ENCODE measurements at regions not wholly inside any gene's neighbourhood (a gene's known extent, or its start where the extent isn't known, plus 50 kb on each side); places are given as distances from the start of the nearest gene placed in this dataset.

- H3K4me1 Mint-ChIP-seq (ENCODE audit: low read depth) = no peaks in the 10 kb centered on the region
Measured at GRCh38 chr10:128465697-128466096, 339.5 kb upstream of the MKI67 start.

DNA sequence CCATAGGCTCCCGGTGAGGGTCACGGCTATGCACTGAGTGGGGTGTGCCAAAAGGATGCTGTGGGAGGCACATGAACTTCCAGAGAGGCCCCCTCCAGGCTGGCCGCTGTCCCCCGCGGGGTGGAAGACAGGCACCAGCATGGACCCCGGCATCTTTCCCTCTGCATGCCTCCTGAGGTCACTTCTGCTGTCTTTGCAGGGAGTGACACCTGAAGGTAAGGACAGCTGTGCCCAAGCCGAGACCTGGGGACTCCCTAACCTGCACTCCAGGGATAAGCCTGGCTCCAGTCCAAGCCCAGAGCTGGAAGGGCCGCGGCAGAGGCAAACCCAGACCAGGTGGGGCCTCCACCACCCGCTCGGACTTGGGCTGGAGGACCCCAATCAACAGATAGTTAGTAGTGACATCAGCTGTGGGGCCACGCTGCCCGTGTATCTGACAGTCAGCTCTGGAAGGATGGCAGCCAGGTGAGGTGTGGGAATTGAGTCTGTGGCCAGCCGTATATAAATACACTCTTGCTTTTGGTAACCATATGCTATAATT lies 340.7 kb upstream of the MKI67 start:
- no peak for DNase-seq
- Mint-ChIP-seq H3K9me3 (peaks cover 3% of the 10 kb centered on the region), H3K27ac (no peak overlapping the region), H3K4me1 (ENCODE audit: low read depth) (no peaks in the 10 kb centered on the region), H3K36me3 (ENCODE audit: low read depth) (no peaks in the 10 kb centered on the region), H3K4me3 (no peak overlapping the region), H3K27me3 (peaks cover 9% of the 10 kb centered on the region)

More at GRCh38 chr10:128465697-128466096, 339.5 kb upstream of the MKI67 start:
- Mint-ChIP-seq H3K27me3 (peaks cover 13% of the 10 kb centered on the region), H3K9me3 (peaks cover 3% of the 10 kb centered on the region), H3K4me3 (no peak overlapping the region), H3K36me3 (ENCODE audit: low read depth) (no peaks in the 10 kb centered on the region), H3K27ac (no peak overlapping the region)
- DNase-seq = no peak

GRCh38 chr10:128468462-128468861 lies 342.2 kb upstream of the MKI67 start:
- Mint-ChIP-seq H3K4me1 (ENCODE audit: low read depth) (no peaks in the 10 kb centered on the region), H3K27ac (no peak overlapping the region), H3K36me3 (ENCODE audit: low read depth) (no peaks in the 10 kb centered on the region), H3K4me3 (no peak overlapping the region), H3K27me3 (peaks cover 6% of the 10 kb centered on the region), H3K9me3 (peaks cover 3% of the 10 kb centered on the region)
- DNase-seq = no peak

DNA sequence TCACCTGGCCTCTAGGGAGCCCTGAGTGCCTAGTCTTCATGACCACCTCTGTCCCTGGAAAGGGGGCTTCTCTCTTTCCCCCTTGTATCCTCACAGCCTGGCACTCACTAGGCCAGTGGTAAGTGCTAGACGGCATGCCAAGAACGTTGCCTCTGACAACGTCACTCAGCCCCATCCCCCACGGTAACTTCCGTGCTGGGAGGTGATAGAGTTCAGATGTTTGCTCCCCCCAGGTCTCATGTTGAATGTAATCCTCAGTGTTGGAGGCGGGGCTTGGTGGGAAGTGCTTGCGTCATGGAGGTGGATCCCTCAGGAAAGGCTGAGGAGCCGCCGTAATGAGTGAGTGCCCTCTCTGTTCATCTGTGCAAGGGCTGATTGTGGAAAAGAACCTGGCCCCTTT lies 343.3 kb upstream of the MKI67 start:
- Mint-ChIP-seq H3K27me3 (peaks cover 5% of the 10 kb centered on the region), H3K9me3 (peaks cover 2% of the 10 kb centered on the region), H3K36me3 (ENCODE audit: low read depth) (no peaks in the 10 kb centered on the region), H3K4me3 (no peak overlapping the region), H3K4me1 (ENCODE audit: low read depth) (no peaks in the 10 kb centered on the region), H3K27ac (no peak overlapping the region)
- no peak for DNase-seq

DNA sequence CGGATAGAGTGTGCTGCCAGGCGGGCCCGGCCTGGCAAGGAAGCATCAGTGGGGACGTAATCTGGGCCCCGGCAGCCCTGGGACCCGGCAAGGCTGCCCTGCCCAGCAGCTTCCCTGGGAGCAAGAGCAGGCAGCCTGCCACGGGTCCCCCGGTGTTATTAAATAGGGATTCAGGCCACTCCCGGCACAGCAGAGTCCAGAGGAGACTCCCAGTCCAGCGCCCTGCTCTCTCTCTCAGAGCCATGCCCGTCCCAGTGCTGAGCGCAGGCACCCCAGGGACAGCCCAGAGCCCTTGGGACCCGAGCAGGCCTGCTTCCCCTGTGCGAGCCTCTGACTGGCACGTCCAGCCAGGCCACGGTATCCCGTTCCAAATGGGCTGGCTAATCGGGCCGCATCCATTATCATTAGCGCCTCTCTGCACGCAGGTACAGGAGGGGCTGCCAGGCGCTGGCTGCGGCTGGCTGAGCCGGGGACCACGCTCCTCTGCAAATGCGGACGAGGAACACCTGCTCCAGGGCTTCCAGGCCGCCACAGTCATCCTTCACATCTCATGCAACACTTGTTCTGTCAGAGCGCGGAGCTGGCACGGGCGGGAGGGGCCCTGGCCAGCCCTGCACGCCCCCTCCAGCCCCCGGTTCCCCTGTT lies 344.2 kb upstream of the MKI67 start:
- Mint-ChIP-seq H3K27ac (no peak overlapping the region), H3K36me3 (ENCODE audit: low read depth) (no peaks in the 10 kb centered on the region), H3K4me1 (ENCODE audit: low read depth) (no peaks in the 10 kb centered on the region), H3K4me3 (no peak overlapping the region), H3K27me3 (peaks cover 2% of the 10 kb centered on the region), H3K9me3 (no peaks in the 10 kb centered on the region)
- no peak for DNase-seq

DNA sequence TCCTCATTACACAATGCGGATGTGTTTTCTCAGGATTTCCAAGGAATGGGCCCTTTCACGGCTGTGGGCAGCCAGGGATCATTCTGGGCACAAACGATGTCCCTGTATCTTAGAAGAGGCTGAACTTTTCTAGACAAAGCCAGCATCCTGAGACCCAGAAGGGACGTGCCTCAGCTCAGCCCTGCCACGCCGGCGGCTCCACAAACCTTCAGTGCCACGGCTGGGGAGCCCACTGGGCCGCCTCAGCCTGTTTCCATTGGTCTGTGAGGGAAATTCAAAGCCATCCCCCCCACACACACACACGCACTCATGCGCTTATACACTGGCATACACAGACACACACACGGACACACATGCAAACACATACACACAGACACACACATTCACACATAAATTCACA lies 344.9 kb upstream of the MKI67 start:
- no peaks in the 10 kb centered on the region for H3K36me3 Mint-ChIP-seq (ENCODE audit: low read depth)
- no peak for DNase-seq
- no peaks in the 10 kb centered on the region for H3K4me1 Mint-ChIP-seq (ENCODE audit: low read depth)
- no peak overlapping the region for H3K4me3 Mint-ChIP-seq
- no peak overlapping the region for H3K27ac Mint-ChIP-seq
- no peaks in the 10 kb centered on the region for H3K9me3 Mint-ChIP-seq
- peaks cover 2% of the 10 kb centered on the region for H3K27me3 Mint-ChIP-seq

DNA sequence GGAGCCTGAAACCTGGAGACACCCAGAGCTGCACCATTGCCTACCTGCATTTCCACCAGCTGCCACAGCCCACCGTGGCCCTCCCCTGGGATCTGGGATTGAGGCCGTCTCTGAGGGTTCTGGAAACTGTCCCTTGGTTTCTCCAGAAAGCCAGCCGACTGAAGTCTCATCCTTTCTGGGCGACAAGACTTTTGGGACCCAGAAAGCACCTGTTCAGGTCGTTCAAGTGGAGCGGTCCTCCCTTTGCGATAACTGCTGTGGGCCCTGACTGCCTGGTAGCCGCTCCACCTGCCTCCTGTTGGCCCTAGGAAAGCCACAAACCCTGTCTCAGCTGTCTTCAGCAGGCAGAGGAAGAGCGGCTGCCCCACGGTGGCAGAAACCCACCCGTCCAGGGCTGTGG lies 346.0 kb upstream of the MKI67 start:
- no peak for DNase-seq
- H3K4me1 Mint-ChIP-seq (ENCODE audit: low read depth) = no peaks in the 10 kb centered on the region
- H3K27me3 Mint-ChIP-seq = no peaks in the 10 kb centered on the region
- H3K27ac Mint-ChIP-seq = no peak overlapping the region
- H3K36me3 Mint-ChIP-seq (ENCODE audit: low read depth) = no peaks in the 10 kb centered on the region
- H3K9me3 Mint-ChIP-seq = no peaks in the 10 kb centered on the region
- no peak overlapping the region for H3K4me3 Mint-ChIP-seq

- no peak overlapping the region for H3K4me3 Mint-ChIP-seq
- no peak for DNase-seq
- H3K27me3 Mint-ChIP-seq = no peaks in the 10 kb centered on the region
- no peak overlapping the region for H3K27ac Mint-ChIP-seq
- H3K9me3 Mint-ChIP-seq = no peaks in the 10 kb centered on the region
- no peaks in the 10 kb centered on the region for H3K36me3 Mint-ChIP-seq (ENCODE audit: low read depth)
- H3K4me1 Mint-ChIP-seq (ENCODE audit: low read depth) = no peaks in the 10 kb centered on the region
Measured at GRCh38 chr10:128473396-128473795, 347.2 kb upstream of the MKI67 start.

DNA sequence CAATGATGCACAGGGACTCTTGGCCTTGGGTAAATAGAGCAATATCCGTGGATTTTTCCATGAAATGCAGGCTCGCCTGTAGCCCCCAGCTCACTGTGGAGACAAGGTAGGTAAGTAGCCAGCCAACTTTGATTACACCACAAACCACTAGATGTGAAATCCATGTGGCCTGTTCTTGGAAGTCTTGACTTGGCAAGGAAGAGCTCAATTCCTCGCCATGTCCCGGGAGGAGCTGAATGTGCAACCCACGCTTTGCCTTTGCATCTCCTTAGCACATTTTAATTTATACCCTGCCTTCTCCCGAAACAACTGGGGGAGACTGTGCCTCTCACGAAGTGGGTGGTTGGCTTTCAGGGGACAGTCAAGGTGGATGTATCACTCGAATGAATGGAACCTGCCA lies 347.7 kb upstream of the MKI67 start:
- Mint-ChIP-seq H3K27ac (no peak overlapping the region), H3K9me3 (no peaks in the 10 kb centered on the region), H3K27me3 (no peaks in the 10 kb centered on the region), H3K4me1 (ENCODE audit: low read depth) (no peaks in the 10 kb centered on the region), H3K4me3 (no peak overlapping the region), H3K36me3 (ENCODE audit: low read depth) (no peaks in the 10 kb centered on the region)
- no peak for DNase-seq

GRCh38 chr10:128474571-128474970 lies 348.3 kb upstream of the MKI67 start:
- Mint-ChIP-seq H3K9me3 (no peaks in the 10 kb centered on the region), H3K27ac (no peak overlapping the region), H3K27me3 (no peaks in the 10 kb centered on the region), H3K4me3 (no peak overlapping the region), H3K36me3 (ENCODE audit: low read depth) (no peaks in the 10 kb centered on the region), H3K4me1 (ENCODE audit: low read depth) (no peaks in the 10 kb centered on the region)
- no peak for DNase-seq

DNA sequence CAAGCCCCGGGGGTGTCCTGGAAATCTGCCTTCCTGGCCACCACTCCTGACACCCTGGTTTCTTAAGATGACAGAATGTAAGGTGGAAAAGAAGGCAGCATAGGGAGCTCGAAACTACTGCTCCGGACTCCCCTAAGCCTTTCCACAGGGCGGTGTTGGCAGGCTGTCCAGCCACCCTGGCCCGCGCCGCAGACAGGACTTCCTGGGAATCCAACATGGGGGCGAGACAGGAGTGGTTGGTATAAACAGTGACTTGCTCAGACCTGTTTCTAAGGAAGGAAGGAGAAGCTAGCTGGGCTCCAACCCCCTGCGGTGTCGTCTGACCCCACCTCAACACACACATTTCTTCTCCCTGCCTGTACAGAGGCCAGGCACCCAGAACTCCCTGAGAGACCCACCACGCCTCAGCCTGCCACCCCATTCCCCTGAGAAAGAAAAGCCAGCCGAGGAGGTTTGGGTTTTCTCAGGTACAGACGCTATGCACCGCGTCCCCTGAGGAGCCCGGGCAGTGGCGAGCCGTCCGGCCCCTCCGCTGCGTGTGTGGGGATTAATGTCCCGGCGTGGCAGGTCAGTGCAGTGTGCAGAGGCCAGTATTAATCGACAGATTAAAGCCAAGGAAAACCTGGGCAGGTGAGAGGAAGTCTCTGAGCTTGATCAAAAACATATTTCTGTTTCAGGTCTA lies 349.6 kb upstream of the MKI67 start:
- no peaks in the 10 kb centered on the region for H3K4me1 Mint-ChIP-seq (ENCODE audit: low read depth)
- no peak for DNase-seq
- no peaks in the 10 kb centered on the region for H3K9me3 Mint-ChIP-seq
- no peaks in the 10 kb centered on the region for H3K27me3 Mint-ChIP-seq
- H3K4me3 Mint-ChIP-seq = no peak overlapping the region
- no peak overlapping the region for H3K27ac Mint-ChIP-seq
- H3K36me3 Mint-ChIP-seq (ENCODE audit: low read depth) = no peaks in the 10 kb centered on the region

DNA sequence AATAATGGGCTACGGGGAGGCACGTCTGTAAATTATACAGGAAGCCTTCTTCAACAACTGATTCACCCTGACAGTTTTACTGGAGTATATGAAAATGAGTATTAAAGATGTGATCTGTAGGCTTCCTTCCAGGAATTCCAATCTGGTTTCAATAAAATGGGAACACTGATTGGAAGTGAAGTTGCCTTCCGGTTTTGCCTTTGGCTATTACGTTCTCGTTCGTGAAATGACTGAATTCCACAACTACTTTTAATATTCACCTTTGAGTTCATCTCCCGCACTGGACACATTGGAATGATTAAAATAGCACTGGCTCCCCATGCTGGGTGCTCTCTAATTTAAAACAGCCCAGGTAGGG lies 350.1 kb upstream of the MKI67 start:
- DNase-seq = no peak
- Mint-ChIP-seq H3K27me3 (no peaks in the 10 kb centered on the region), H3K4me3 (no peak overlapping the region), H3K9me3 (no peaks in the 10 kb centered on the region), H3K27ac (no peak overlapping the region), H3K36me3 (ENCODE audit: low read depth) (no peaks in the 10 kb centered on the region), H3K4me1 (ENCODE audit: low read depth) (no peaks in the 10 kb centered on the region)

GRCh38 chr10:128476845-128477244 lies 350.6 kb upstream of the MKI67 start:
- Mint-ChIP-seq H3K4me1 (ENCODE audit: low read depth) (no peaks in the 10 kb centered on the region), H3K27me3 (no peaks in the 10 kb centered on the region), H3K9me3 (no peaks in the 10 kb centered on the region), H3K27ac (no peak overlapping the region), H3K4me3 (no peak overlapping the region), H3K36me3 (ENCODE audit: low read depth) (no peaks in the 10 kb centered on the region)
- no peak for DNase-seq

GRCh38 chr10:128480601-128481000 lies 354.4 kb upstream of the MKI67 start:
- no peak overlapping the region for H3K27ac Mint-ChIP-seq
- H3K27me3 Mint-ChIP-seq = no peaks in the 10 kb centered on the region
- H3K36me3 Mint-ChIP-seq (ENCODE audit: low read depth) = no peaks in the 10 kb centered on the region
- no peaks in the 10 kb centered on the region for H3K9me3 Mint-ChIP-seq
- DNase-seq = no peak
- no peak overlapping the region for H3K4me3 Mint-ChIP-seq
- H3K4me1 Mint-ChIP-seq (ENCODE audit: low read depth) = no peaks in the 10 kb centered on the region

GRCh38 chr10:128481152-128481840 lies 355.1 kb upstream of the MKI67 start:
- Mint-ChIP-seq H3K36me3 (ENCODE audit: low read depth) (no peaks in the 10 kb centered on the region), H3K9me3 (no peaks in the 10 kb centered on the region), H3K4me1 (ENCODE audit: low read depth) (no peaks in the 10 kb centered on the region), H3K4me3 (no peak overlapping the region), H3K27ac (no peak overlapping the region), H3K27me3 (no peaks in the 10 kb centered on the region)
- no peak for DNase-seq

Measured in activated T-cell treated with anti-CD3 and anti-CD28 coated beads, Interleukin-2, amount 50 U/mL, for 24 hours (primary cell).